ENCODE measurements at regions not wholly inside any gene's neighbourhood (a gene's known extent, or its start where the extent isn't known, plus 50 kb on each side); places are given as distances from the start of the nearest gene placed in this dataset.

GRCh38 chr2:22290909-22291473 is 1094.0 kb upstream of the KLHL29 start:
- no peak overlapping the region for H3K4me2 ChIP-seq (ENCODE audit: insufficient read depth, low read length)
- H3K36me3 ChIP-seq (ENCODE audit: insufficient read depth, low read length), result no peaks in the 10 kb centered on the region
- H4K20me1 ChIP-seq (ENCODE audit: insufficient read depth, low read length), result no peaks in the 10 kb centered on the region
- TF ChIP-seq CTCF (IDR thresholded peaks at IDR 0.05; ENCODE audit: borderline replicate concordance, extremely low read depth, low read length, poor library complexity, severe bottlenecking), result no peak
- no peak for TF ChIP-seq EZH2 (IDR thresholded peaks at IDR 0.05; ENCODE audit: borderline replicate concordance, low read depth, low read length, severe bottlenecking)
- H3K79me2 ChIP-seq (ENCODE audit: insufficient read depth, low read length), result no peaks in the 10 kb centered on the region
- ATAC-seq (ENCODE audit: insufficient read depth, low read depth) (no peak), DNase-seq (no peak)
- H3K9me3 ChIP-seq (ENCODE audit: insufficient read depth, low read length, severe bottlenecking), result no peaks in the 10 kb centered on the region
- H3K4me3 ChIP-seq (ENCODE audit: low read depth in 1 of 2, low read length in 2 of 2), result no peak overlapping the region
- no peak overlapping the region for H3K27ac ChIP-seq (ENCODE audit: low read length)
- no peaks in the 10 kb centered on the region for H3K27me3 ChIP-seq (ENCODE audit: insufficient read depth, low read length, poor library complexity)
- H2AFZ ChIP-seq (ENCODE audit: low read depth, low read length), result no peak overlapping the region
- H3K4me1 ChIP-seq (ENCODE audit: insufficient read depth, low read length), result no peaks in the 10 kb centered on the region
- no peak overlapping the region for H3K9ac ChIP-seq (ENCODE audit: low read depth, low read length)

GRCh38 chr2:22301228-22301627 is 1083.8 kb upstream of the KLHL29 start:
- Histone ChIP-seq H4K20me1 (ENCODE audit: insufficient read depth, low read length) (no peaks in the 10 kb centered on the region), H3K9me3 (ENCODE audit: insufficient read depth, low read length, severe bottlenecking) (no peaks in the 10 kb centered on the region), H2AFZ (ENCODE audit: low read depth, low read length) (no peak overlapping the region), H3K36me3 (ENCODE audit: insufficient read depth, low read length) (no peaks in the 10 kb centered on the region), H3K9ac (ENCODE audit: low read depth, low read length) (no peak overlapping the region), H3K27me3 (ENCODE audit: insufficient read depth, low read length, poor library complexity) (no peaks in the 10 kb centered on the region), H3K27ac (ENCODE audit: low read length) (no peak overlapping the region), H3K4me3 (ENCODE audit: low read depth in 1 of 2, low read length in 2 of 2) (no peak overlapping the region), H3K4me2 (ENCODE audit: insufficient read depth, low read length) (no peak overlapping the region), H3K4me1 (ENCODE audit: insufficient read depth, low read length) (no peaks in the 10 kb centered on the region), H3K79me2 (ENCODE audit: insufficient read depth, low read length) (no peaks in the 10 kb centered on the region)
- DNase-seq (no peak), ATAC-seq (ENCODE audit: insufficient read depth, low read depth) (no peak)
- no peak for TF ChIP-seq CTCF (IDR thresholded peaks at IDR 0.05; ENCODE audit: borderline replicate concordance, extremely low read depth, low read length, poor library complexity, severe bottlenecking)
- TF ChIP-seq EZH2 (IDR thresholded peaks at IDR 0.05; ENCODE audit: borderline replicate concordance, low read depth, low read length, severe bottlenecking), result no peak

- DNase-seq, result no peak
- H3K4me3 ChIP-seq (ENCODE audit: low read depth in 1 of 2, low read length in 2 of 2), result no peak overlapping the region
- no peak for ATAC-seq (ENCODE audit: insufficient read depth, low read depth)
- TF ChIP-seq EZH2 (IDR thresholded peaks at IDR 0.05; ENCODE audit: borderline replicate concordance, low read depth, low read length, severe bottlenecking) (no peak), CTCF (IDR thresholded peaks at IDR 0.05; ENCODE audit: borderline replicate concordance, extremely low read depth, low read length, poor library complexity, severe bottlenecking) (no peak)
- H3K27ac ChIP-seq (ENCODE audit: low read length), result no peak overlapping the region
- no peak overlapping the region for H3K4me2 ChIP-seq (ENCODE audit: insufficient read depth, low read length)
- no peaks in the 10 kb centered on the region for H3K27me3 ChIP-seq (ENCODE audit: insufficient read depth, low read length, poor library complexity)
- H4K20me1 ChIP-seq (ENCODE audit: insufficient read depth, low read length), result no peaks in the 10 kb centered on the region
- H3K4me1 ChIP-seq (ENCODE audit: insufficient read depth, low read length), result no peaks in the 10 kb centered on the region
- no peak overlapping the region for H2AFZ ChIP-seq (ENCODE audit: low read depth, low read length)
- no peaks in the 10 kb centered on the region for H3K36me3 ChIP-seq (ENCODE audit: insufficient read depth, low read length)
- H3K79me2 ChIP-seq (ENCODE audit: insufficient read depth, low read length), result no peaks in the 10 kb centered on the region
- H3K9me3 ChIP-seq (ENCODE audit: insufficient read depth, low read length, severe bottlenecking), result no peaks in the 10 kb centered on the region
- H3K9ac ChIP-seq (ENCODE audit: low read depth, low read length), result no peak overlapping the region
Measured at GRCh38 chr2:22326250-22326649, 1058.7 kb upstream of the KLHL29 start.

Measured in DND-41 (cell line).